ENCODE measurements at regions not wholly inside any gene's neighbourhood (a gene's known extent, or its start where the extent isn't known, plus 50 kb on each side); places are given as distances from the start of the nearest gene placed in this dataset.

- TF ChIP-seq EZH2 (IDR thresholded peaks at IDR 0.05; ENCODE audit: borderline replicate concordance, low read depth, low read length, severe bottlenecking) (no peak), CTCF (IDR thresholded peaks at IDR 0.05; ENCODE audit: borderline replicate concordance, extremely low read depth, low read length, poor library complexity, severe bottlenecking) (no peak)
Observed at GRCh38 chr11:103659743-103660142, 376.7 kb upstream of the DDI1 start.

Measured in DND-41 (cell line).